ENCODE measurements at regions not wholly inside any gene's neighbourhood (a gene's known extent, or its start where the extent isn't known, plus 50 kb on each side); places are given as distances from the start of the nearest gene placed in this dataset.

DNA sequence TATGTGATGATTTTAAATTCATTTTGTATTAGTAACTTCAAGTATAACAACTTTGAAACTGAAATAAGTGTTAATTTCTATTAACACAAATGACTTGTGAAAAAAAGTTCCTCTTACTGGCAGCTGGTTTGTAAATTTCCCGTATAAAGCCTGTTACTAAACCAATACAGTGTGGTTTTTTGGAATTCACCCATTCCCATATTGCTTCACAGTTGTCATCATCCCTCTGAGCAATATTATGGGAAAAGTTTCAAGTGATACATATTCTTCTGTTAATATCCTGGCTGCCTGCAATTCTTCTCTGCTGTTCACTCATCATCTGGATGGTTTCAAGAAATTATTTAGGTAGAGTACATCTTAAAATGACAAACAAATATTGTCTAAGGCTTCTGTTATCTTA lies 1185.1 kb upstream of the C9orf72 start:
- TF ChIP-seq, protein P1, sequence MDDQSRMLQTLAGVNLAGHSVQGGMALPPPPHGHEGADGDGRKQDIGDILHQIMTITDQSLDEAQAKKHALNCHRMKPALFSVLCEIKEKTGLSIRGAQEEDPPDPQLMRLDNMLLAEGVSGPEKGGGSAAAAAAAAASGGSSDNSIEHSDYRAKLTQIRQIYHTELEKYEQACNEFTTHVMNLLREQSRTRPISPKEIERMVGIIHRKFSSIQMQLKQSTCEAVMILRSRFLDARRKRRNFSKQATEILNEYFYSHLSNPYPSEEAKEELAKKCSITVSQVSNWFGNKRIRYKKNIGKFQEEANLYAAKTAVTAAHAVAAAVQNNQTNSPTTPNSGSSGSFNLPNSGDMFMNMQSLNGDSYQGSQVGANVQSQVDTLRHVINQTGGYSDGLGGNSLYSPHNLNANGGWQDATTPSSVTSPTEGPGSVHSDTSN (CRISPR knock-in tag; IDR thresholded peaks at IDR 0.05; ENCODE audit: borderline replicate concordance), result no peak
- TF ChIP-seq POLR2AphosphoS2 (IDR thresholded peaks at IDR 0.05; ENCODE audit: low read depth, low read length), result no peak
- TF ChIP-seq JUND (CRISPR knock-in tag; IDR thresholded peaks at IDR 0.05), result no peak
- TF ChIP-seq MIXL1 (CRISPR knock-in tag; IDR thresholded peaks at IDR 0.05), result no peak
- no peak for TF ChIP-seq MED8 (CRISPR knock-in tag; IDR thresholded peaks at IDR 0.05; ENCODE audit: insufficient replicate concordance)
- no peak for TF ChIP-seq ZNF468 (CRISPR knock-in tag; IDR thresholded peaks at IDR 0.05)
- TF ChIP-seq IRX3 (CRISPR knock-in tag; IDR thresholded peaks at IDR 0.05; ENCODE audit: borderline replicate concordance, low read depth), result no peak
- TF ChIP-seq MTA3 (CRISPR knock-in tag; IDR thresholded peaks at IDR 0.05), result no peak
- TF ChIP-seq, protein P2, sequence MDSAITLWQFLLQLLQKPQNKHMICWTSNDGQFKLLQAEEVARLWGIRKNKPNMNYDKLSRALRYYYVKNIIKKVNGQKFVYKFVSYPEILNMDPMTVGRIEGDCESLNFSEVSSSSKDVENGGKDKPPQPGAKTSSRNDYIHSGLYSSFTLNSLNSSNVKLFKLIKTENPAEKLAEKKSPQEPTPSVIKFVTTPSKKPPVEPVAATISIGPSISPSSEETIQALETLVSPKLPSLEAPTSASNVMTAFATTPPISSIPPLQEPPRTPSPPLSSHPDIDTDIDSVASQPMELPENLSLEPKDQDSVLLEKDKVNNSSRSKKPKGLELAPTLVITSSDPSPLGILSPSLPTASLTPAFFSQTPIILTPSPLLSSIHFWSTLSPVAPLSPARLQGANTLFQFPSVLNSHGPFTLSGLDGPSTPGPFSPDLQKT (CRISPR knock-in tag; IDR thresholded peaks at IDR 0.05; ENCODE audit: borderline replicate concordance), result no peak
- TF ChIP-seq ATF7 (IDR thresholded peaks at IDR 0.05), result no peak
- no peak for TF ChIP-seq ATF7 (CRISPR knock-in tag; IDR thresholded peaks at IDR 0.05)
- TF ChIP-seq, protein P3, sequence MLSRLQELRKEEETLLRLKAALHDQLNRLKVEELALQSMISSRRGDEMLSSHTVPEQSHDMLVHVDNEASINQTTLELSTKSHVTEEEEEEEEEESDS (CRISPR knock-in tag; IDR thresholded peaks at IDR 0.05; ENCODE audit: borderline replicate concordance), result no peak
- TF ChIP-seq, protein P4, sequence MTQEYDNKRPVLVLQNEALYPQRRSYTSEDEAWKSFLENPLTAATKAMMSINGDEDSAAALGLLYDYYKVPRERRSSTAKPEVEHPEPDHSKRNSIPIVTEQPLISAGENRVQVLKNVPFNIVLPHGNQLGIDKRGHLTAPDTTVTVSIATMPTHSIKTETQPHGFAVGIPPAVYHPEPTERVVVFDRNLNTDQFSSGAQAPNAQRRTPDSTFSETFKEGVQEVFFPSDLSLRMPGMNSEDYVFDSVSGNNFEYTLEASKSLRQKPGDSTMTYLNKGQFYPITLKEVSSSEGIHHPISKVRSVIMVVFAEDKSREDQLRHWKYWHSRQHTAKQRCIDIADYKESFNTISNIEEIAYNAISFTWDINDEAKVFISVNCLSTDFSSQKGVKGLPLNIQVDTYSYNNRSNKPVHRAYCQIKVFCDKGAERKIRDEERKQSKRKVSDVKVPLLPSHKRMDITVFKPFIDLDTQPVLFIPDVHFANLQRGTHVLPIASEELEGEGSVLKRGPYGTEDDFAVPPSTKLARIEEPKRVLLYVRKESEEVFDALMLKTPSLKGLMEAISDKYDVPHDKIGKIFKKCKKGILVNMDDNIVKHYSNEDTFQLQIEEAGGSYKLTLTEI (CRISPR knock-in tag; conservative IDR thresholded peaks at IDR 0.05), result no peak
- TF ChIP-seq FOXP1 (IDR thresholded peaks at IDR 0.05), result no peak
- TF ChIP-seq FOXP1 (CRISPR knock-in tag; IDR thresholded peaks at IDR 0.05), result no peak
